Choroid plexus epithelial cell (primary cell): ENCODE measurements at regions not wholly inside any gene's neighbourhood (a gene's known extent, or its start where the extent isn't known, plus 50 kb on each side); places are given as distances from the start of the nearest gene placed in this dataset.

Source experiments
- DNase-seq: peaks from one replicate; pipeline ENCODE4 v3.0.0-alpha.2; 2010; ENCODE audit warnings: low read depth
- H3K4me3 ChIP-seq: 2 replicates; pipeline ENCODE4 v1.5.1; 2011; ENCODE audit warnings: low read depth, mild to moderate bottlenecking, control low read depth, low read length, moderate library complexity
- TF ChIP-seq, protein P1 (sequence below): conservative IDR thresholded peaks from 2 replicates; pipeline ENCODE4 v1.5.1; 2011; ENCODE audit warnings: low read depth, mild to moderate bottlenecking, control low read depth, inconsistent platforms, low read length, moderate library complexity

DNA sequence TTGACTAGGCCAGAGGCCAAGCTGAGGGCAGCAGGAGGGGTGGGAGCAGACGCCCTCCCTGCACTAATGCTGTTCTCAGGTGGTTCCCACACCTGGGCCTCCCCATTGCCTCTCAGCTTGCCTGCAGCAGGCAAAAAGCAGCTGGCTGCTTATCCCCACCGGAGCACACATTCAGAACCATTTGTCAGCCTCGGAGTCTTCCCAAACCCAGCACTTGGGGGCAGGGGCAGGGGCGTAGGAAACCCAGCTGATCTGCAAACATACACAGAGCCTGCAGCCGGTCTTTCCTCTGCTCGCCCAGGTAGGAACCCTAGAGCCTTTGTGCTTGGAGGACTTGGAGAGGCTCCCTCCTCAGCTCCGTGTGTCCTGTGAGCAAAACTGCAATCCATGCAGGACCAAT is 249.8 kb downstream of the CYP26B1 start:
- no peak overlapping the region for H3K4me3 ChIP-seq
- TF ChIP-seq, protein P1, sequence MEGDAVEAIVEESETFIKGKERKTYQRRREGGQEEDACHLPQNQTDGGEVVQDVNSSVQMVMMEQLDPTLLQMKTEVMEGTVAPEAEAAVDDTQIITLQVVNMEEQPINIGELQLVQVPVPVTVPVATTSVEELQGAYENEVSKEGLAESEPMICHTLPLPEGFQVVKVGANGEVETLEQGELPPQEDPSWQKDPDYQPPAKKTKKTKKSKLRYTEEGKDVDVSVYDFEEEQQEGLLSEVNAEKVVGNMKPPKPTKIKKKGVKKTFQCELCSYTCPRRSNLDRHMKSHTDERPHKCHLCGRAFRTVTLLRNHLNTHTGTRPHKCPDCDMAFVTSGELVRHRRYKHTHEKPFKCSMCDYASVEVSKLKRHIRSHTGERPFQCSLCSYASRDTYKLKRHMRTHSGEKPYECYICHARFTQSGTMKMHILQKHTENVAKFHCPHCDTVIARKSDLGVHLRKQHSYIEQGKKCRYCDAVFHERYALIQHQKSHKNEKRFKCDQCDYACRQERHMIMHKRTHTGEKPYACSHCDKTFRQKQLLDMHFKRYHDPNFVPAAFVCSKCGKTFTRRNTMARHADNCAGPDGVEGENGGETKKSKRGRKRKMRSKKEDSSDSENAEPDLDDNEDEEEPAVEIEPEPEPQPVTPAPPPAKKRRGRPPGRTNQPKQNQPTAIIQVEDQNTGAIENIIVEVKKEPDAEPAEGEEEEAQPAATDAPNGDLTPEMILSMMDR = no peak
- DNase-seq = no peak

- H3K4me3 ChIP-seq = no peak overlapping the region
- TF ChIP-seq, protein P1 = no peak
- no peak for DNase-seq
Observed at GRCh38 chr2:71897137-71897480, 250.6 kb downstream of the CYP26B1 start.

DNA sequence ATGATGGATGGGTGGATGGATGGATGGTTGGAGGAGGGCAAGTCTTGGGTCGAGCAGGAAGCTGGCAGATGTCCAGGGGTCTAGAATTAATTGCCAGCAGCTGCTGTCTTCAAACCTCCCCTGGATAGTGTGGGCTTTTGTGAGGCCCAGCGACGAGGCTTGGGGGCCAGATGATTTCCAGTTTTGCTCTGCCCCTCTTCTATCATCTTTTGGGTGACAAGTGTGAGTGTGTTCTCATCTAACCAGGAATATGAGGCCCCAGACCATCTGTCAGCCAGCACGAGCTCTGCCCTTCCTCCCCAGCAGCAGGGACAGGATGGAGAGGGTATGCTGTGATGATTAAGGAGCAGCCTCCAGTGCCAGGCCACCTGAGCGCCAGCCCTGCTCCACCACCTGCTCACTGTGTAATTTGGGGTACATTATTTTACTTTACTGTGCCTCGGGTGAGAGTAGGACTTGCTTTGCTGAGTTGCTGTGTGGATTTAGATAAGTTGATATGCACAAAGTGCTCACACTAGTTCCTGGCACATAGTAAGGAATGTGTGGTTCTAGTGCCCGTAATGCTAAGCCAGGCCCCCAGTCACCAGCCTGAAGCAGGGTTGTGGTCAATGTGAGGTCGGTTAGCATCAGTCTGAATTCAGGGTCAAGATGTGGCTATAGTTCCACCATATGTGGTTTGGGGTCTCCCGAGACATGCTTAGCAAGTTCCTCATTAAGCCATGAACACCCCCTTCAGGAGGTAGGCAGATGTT is 251.1 kb downstream of the CYP26B1 start:
- TF ChIP-seq, protein P1 = no peak
- H3K4me3 ChIP-seq = no peak overlapping the region
- no peak for DNase-seq

GRCh38 chr2:71895320-71896161 is 252.1 kb downstream of the CYP26B1 start:
- no peak for DNase-seq
- no peak overlapping the region for H3K4me3 ChIP-seq
- TF ChIP-seq, protein P1 = no peak

DNA sequence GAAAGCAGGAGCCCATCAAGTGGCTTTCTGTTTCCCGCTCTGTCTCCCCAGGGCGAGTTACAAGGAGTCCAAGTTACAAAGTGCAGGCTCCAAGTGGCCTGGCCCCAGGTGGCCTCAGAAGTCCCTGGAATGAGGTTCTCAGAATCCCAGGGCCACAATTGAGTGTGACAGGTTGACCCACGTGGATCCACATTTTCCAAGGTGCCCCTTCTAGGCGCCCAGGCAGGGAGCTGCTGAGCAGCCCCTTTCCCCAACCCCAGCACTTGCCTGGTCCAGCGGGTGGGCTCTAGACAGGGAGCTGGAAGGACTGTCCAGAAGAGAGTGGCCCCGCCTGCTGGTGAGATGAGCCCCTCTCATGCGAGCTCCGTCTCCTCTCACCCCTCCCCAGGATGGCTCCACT is 253.4 kb downstream of the CYP26B1 start:
- TF ChIP-seq, protein P1 = no peak
- DNase-seq = no peak
- no peak overlapping the region for H3K4me3 ChIP-seq

DNA sequence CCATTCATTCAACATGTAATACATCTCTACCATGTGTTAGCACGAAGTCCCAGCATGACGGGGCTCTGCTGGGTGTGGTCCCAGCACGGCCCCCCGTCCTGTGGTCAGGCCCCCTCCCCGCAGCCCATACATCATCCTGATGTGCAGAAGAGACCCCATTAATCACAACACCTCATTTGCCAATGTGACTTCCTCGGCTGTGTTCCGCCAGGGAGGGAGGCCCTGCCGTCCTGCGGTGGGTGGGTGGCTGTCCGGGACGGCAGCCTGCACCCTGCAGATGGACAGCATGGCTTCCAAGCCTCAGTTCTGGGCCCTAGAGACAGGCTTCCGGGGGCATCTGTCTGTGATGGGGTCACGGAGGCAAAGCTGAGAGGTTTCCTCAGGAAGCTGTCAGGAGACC is 254.0 kb downstream of the CYP26B1 start:
- no peak overlapping the region for H3K4me3 ChIP-seq
- DNase-seq = no peak
- TF ChIP-seq, protein P1 = no peak

DNA sequence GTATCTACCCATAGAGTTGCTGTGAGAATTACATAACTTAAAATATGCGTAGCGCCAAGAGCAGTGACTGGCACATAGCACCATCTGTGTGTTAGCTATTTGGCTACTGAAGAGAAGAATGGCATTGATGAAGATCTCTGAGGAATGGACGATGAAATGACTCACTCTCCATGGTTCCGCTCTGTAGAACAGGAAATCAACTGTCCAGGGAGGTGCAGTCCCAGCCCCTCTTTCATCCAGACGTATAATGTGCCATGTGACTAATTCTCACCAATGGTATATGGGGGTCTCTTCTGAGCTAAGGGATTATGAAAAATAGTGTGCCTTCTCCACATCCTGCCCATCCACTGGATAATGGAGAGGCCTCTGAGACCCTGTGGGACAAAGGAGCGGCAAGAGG is 254.8 kb downstream of the CYP26B1 start:
- DNase-seq = no peak
- no peak overlapping the region for H3K4me3 ChIP-seq
- TF ChIP-seq, protein P1 = no peak
